Inferior parietal cortex (tissue), 1 donor: ENCODE measurements at regions not wholly inside any gene's neighbourhood (a gene's known extent, or its start where the extent isn't known, plus 50 kb on each side); places are given as distances from the start of the nearest gene placed in this dataset.

Source experiments
- DNase-seq: peaks from one replicate; pipeline ENCODE4 v3.0.0-alpha.2; 2016; ENCODE audit errors: extremely low spot score

- DNase-seq: no peak
These were observed 67.5 kb downstream of the ATP6V1G3 start for GRCh38 chr1:198472997-198473396.

GRCh38 chr1:198472119-198472518 lies 68.4 kb downstream of the ATP6V1G3 start:
- no peak for DNase-seq

- DNase-seq: no peak
These were observed 72.6 kb downstream of the ATP6V1G3 start for GRCh38 chr1:198467907-198468306.

- no peak for DNase-seq
These were observed 73.1 kb downstream of the ATP6V1G3 start for GRCh38 chr1:198467342-198467741.

GRCh38 chr1:198465201-198466144 lies 75.0 kb downstream of the ATP6V1G3 start:
- peak; percentile 84 for DNase-seq

- DNase-seq: no peak
These were observed 76.8 kb downstream of the ATP6V1G3 start for GRCh38 chr1:198463709-198464108.

- DNase-seq: no peak
These were observed 78.0 kb downstream of the ATP6V1G3 start for GRCh38 chr1:198462365-198463019.

- no peak for DNase-seq
These were observed 84.5 kb downstream of the ATP6V1G3 start for GRCh38 chr1:198455966-198456365.

GRCh38 chr1:198449727-198450433 lies 90.6 kb downstream of the ATP6V1G3 start:
- no peak for DNase-seq

- DNase-seq: no peak
These were observed 91.2 kb downstream of the ATP6V1G3 start for GRCh38 chr1:198449261-198449660.

- DNase-seq: no peak
These were observed 93.0 kb downstream of the ATP6V1G3 start for GRCh38 chr1:198447468-198447867.

GRCh38 chr1:198445872-198446271 lies 94.6 kb downstream of the ATP6V1G3 start:
- no peak for DNase-seq

GRCh38 chr1:198444792-198445191 lies 95.7 kb downstream of the ATP6V1G3 start:
- no peak for DNase-seq

- DNase-seq: no peak
These were observed 96.9 kb downstream of the ATP6V1G3 start for GRCh38 chr1:198443365-198444233.

GRCh38 chr1:198440842-198441241 lies 99.6 kb downstream of the ATP6V1G3 start:
- DNase-seq: no peak

GRCh38 chr1:198437332-198437731 lies 103.1 kb downstream of the ATP6V1G3 start:
- no peak for DNase-seq

- no peak for DNase-seq
These were observed 104.2 kb downstream of the ATP6V1G3 start for GRCh38 chr1:198436276-198436675.

GRCh38 chr1:198435056-198435455 lies 105.4 kb downstream of the ATP6V1G3 start:
- DNase-seq: no peak

- DNase-seq: no peak
These were observed 116.0 kb downstream of the ATP6V1G3 start for GRCh38 chr1:198424441-198424840.

GRCh38 chr1:198423673-198424072 lies 116.8 kb downstream of the ATP6V1G3 start:
- no peak for DNase-seq

- DNase-seq: no peak
These were observed 123.4 kb downstream of the ATP6V1G3 start for GRCh38 chr1:198417039-198417438.
